ENCODE measurements at regions not wholly inside any gene's neighbourhood (a gene's known extent, or its start where the extent isn't known, plus 50 kb on each side); places are given as distances from the start of the nearest gene placed in this dataset.

GRCh38 chr5:169423580-169424278 lies 122.8 kb upstream of the SLIT3 start:
- ATAC-seq (no peak), DNase-seq (ENCODE audit: low read depth, low spot score) (no peak)
- no peak for TF ChIP-seq CEBPB (IDR thresholded peaks at IDR 0.05; ENCODE audit: low read depth)
- TF ChIP-seq ZNF274 (IDR thresholded peaks at IDR 0.05; ENCODE audit: low read depth, low read length): no peak
- TF ChIP-seq SIN3A (IDR thresholded peaks at IDR 0.05; ENCODE audit: low read depth): no peak
- no peak for TF ChIP-seq SP1 (IDR thresholded peaks at IDR 0.05; ENCODE audit: low read depth)
- TF ChIP-seq YY1 (IDR thresholded peaks at IDR 0.05; ENCODE audit: extremely low read depth, insufficient replicate concordance, low read depth, low read length): no peak
- no peak for TF ChIP-seq ZBTB33 (IDR thresholded peaks at IDR 0.05; ENCODE audit: extremely low read depth, insufficient replicate concordance, low read length)
- TF ChIP-seq EZH2phosphoT487 (IDR thresholded peaks at IDR 0.05; ENCODE audit: borderline replicate concordance): no peak
- no peak for TF ChIP-seq ATF3 (IDR thresholded peaks at IDR 0.05)
- no peak for TF ChIP-seq REST (IDR thresholded peaks at IDR 0.05; ENCODE audit: low read depth)
- TF ChIP-seq ELF1 (IDR thresholded peaks at IDR 0.05; ENCODE audit: borderline replicate concordance, low read depth): no peak
- TF ChIP-seq CTCF (IDR thresholded peaks at IDR 0.05 in 2 of 3, conservative IDR thresholded peaks at IDR 0.05 in 1 of 3; ENCODE audit: borderline replicate concordance in 1 of 3, insufficient read depth in 1 of 3, low read depth in 2 of 3, low read length in 2 of 3): no peak
- no peak for TF ChIP-seq TCF7L2 (IDR thresholded peaks at IDR 0.05; ENCODE audit: borderline replicate concordance, extremely low read depth, insufficient read depth, insufficient read length)
- no peak for TF ChIP-seq FOSL1 (IDR thresholded peaks at IDR 0.05; ENCODE audit: low read depth)
- no peak for TF ChIP-seq EZH2 (IDR thresholded peaks at IDR 0.05)
- no peak for TF ChIP-seq ZFX (IDR thresholded peaks at IDR 0.05)
- no peak for TF ChIP-seq RAD21 (IDR thresholded peaks at IDR 0.05; ENCODE audit: low read depth)
- no peak for TF ChIP-seq POLR2AphosphoS5 (IDR thresholded peaks at IDR 0.05; ENCODE audit: low read depth, low read length)
- no peak for TF ChIP-seq MAX (IDR thresholded peaks at IDR 0.05)
- Histone ChIP-seq H4K20me1 (ENCODE audit: insufficient read depth) (no peaks in the 10 kb centered on the region), H3K9ac (ENCODE audit: low read length) (no peak overlapping the region), H3K79me2 (ENCODE audit: insufficient read depth, low read length) (no peaks in the 10 kb centered on the region), H3K4me2 (ENCODE audit: low read length) (no peak overlapping the region), H3K4me3 (replicated peaks in 1 of 2; ENCODE audit: low read depth in 1 of 2, low read length in 2 of 2) (no peak overlapping the region), H3K9me3 (ENCODE audit: control insufficient read depth in 1 of 2, insufficient read depth in 1 of 2, low read depth in 1 of 2, low read length in 2 of 2) (no peaks in the 10 kb centered on the region), H2AFZ (ENCODE audit: low read depth, low read length, poor library complexity, severe bottlenecking) (no peak overlapping the region), H3K27ac (ENCODE audit: low read depth, low read length) (no peak overlapping the region), H3K9me2 (ENCODE audit: insufficient read depth) (no peaks in the 10 kb centered on the region), H3K27me3 (ENCODE audit: insufficient read depth, low read length) (no peaks in the 10 kb centered on the region), H3K36me3 (ENCODE audit: control insufficient read depth in 1 of 2, insufficient read depth in 2 of 2, low read length in 2 of 2) (no peaks in the 10 kb centered on the region), H3K4me1 (ENCODE audit: control insufficient read depth in 1 of 2, insufficient read depth in 2 of 2, low read length in 2 of 2) (no peaks in the 10 kb centered on the region)
- ChIA-PET CTCF (no interaction called here), RAD21 (ENCODE audit: low non-redundant PET in 1 of 2, low total read pairs in 2 of 2, uncharacterized antibody in 2 of 2, unreplicated experiment in 2 of 2) (no interaction called here), POLR2A (no interaction called here)
- intact Hi-C loops (cut with micrococcal nuclease): no loop called here
- BruUV-seq (replicated peaks): no TSS peak

Measured in HCT116 (cell line).